IMR-90 (cell line): ENCODE measurements at regions not wholly inside any gene's neighbourhood (a gene's known extent, or its start where the extent isn't known, plus 50 kb on each side); places are given as distances from the start of the nearest gene placed in this dataset.

Source experiments
- ATAC-seq: fragments of 200-7000 bp; cut with Tn5 transposase; 2 replicates; pipeline ENCODE4 v1.9.1; 2020; ENCODE audit warnings: low read depth, mild to moderate bottlenecking, moderate library complexity
- BruUV-seq: library from RNA; stranded (reverse); fragments of 400-500 nt; replicated peaks from 2 replicates; lab custom pipeline; 2021; lab: Mats Ljungman, UMichigan
- CTCF ChIA-PET: fragments of 300-600 bp; formaldehyde crosslinking; extraction: SDS; loops from one replicate; lab custom pipeline; 2021; ENCODE audit warnings: antibody characterized with exemption; lab: Yijun Ruan, JAX
- POLR2A ChIA-PET: fragments of 300-600 bp; sonication (Branson Sonifier 250); formaldehyde crosslinking; loops from one replicate; lab custom pipeline; 2022; ENCODE audit warnings: antibody characterized with exemption; ENCODE audit not compliant: unreplicated experiment; lab: Charles Lee
- DNase-seq: peaks from one replicate; pipeline ENCODE4 v3.0.0; 2013
- H2AFZ ChIP-seq: replicated peaks from 2 replicates; pipeline ENCODE3; 2013; ENCODE audit warnings: low read length, mild to moderate bottlenecking; ENCODE audit not compliant: poor library complexity
- H2AK5ac ChIP-seq: 2 replicates; pipeline ENCODE4 v1.6.1; 2013; ENCODE audit warnings: low read depth, low read length, inconsistent platforms
- H2AK9ac ChIP-seq: replicated peaks from 2 replicates; pipeline ENCODE3; 2013; ENCODE audit warnings: mild to moderate bottlenecking, low read depth, low read length, moderate library complexity; ENCODE audit not compliant: poor library complexity
- H2BK120ac ChIP-seq: 2 replicates; pipeline ENCODE4 v1.6.1; 2013; ENCODE audit warnings: low read depth, low read length, inconsistent platforms
- H2BK15ac ChIP-seq: 3 replicates; pipeline ENCODE4 v1.6.1; 2013; ENCODE audit warnings: low read depth, low read length, inconsistent platforms
- H2BK20ac ChIP-seq: 2 replicates; pipeline ENCODE4 v1.6.1; 2013; ENCODE audit warnings: low read depth, mild to moderate bottlenecking, inconsistent platforms, low read length, moderate library complexity
- H2BK5ac ChIP-seq: 2 replicates; pipeline ENCODE4 v1.6.1; 2013; ENCODE audit warnings: mild to moderate bottlenecking, low read depth, low read length, inconsistent platforms; ENCODE audit not compliant: poor library complexity, severe bottlenecking
- H3K14ac ChIP-seq: replicated peaks from 2 replicates; pipeline ENCODE4 v1.6.1; 2013; ENCODE audit warnings: low read depth, low read length, inconsistent platforms
- H3K18ac ChIP-seq: 2 replicates; pipeline ENCODE4 v1.6.1; 2013; ENCODE audit warnings: low read depth, low read length, control low read depth
- H3K23ac ChIP-seq: 2 replicates; pipeline ENCODE4 v1.6.1; 2013; ENCODE audit warnings: low read depth, low read length, inconsistent platforms
- H3K27ac ChIP-seq: 2 replicates; pipeline ENCODE4 v1.5.1; 2013; ENCODE audit warnings: mild to moderate bottlenecking, control low read depth, low read length; ENCODE audit not compliant: insufficient read depth
- H3K27me3 ChIP-seq: 2 replicates; pipeline ENCODE4 v1.6.1; 2013; ENCODE audit warnings: low read length; ENCODE audit not compliant: control insufficient read depth, insufficient read depth
- H3K36me3 ChIP-seq: 2 replicates; pipeline ENCODE4 v1.6.1; 2013; ENCODE audit warnings: low read length, mixed read lengths; ENCODE audit not compliant: control insufficient read depth, insufficient read depth
- H3K4ac ChIP-seq: 2 replicates; pipeline ENCODE4 v1.6.1; 2013; ENCODE audit warnings: low read depth, low read length, inconsistent platforms
- H3K4me1 ChIP-seq: 2 replicates; pipeline ENCODE4 v1.6.1; 2013; ENCODE audit warnings: low read length, mixed read lengths; ENCODE audit not compliant: control insufficient read depth, insufficient read depth
- H3K4me2 ChIP-seq: 2 replicates; pipeline ENCODE4 v1.6.1; 2013; ENCODE audit warnings: low read depth, mild to moderate bottlenecking, control low read depth, low read length, moderate library complexity
- H3K4me3 ChIP-seq: 2 replicates; pipeline ENCODE4 v1.5.1; 2013; ENCODE audit warnings: low read depth, mild to moderate bottlenecking, control low read depth, low read length, moderate library complexity; ENCODE audit not compliant: insufficient read depth
- H3K56ac ChIP-seq: 2 replicates; pipeline ENCODE4 v1.6.1; 2013; ENCODE audit warnings: low read length, inconsistent platforms; ENCODE audit not compliant: insufficient read depth; ENCODE audit errors: extremely low read depth
- H3K79me1 ChIP-seq, 2 experiments: 2 replicates each; pipeline ENCODE4 v1.6.1; 2013; ENCODE audit warnings: low read length in 2 of 2, inconsistent platforms in 1 of 2, low read depth in 1 of 2
- H3K9ac ChIP-seq: 2 replicates; pipeline ENCODE4 v1.6.1; 2013; ENCODE audit warnings: low read depth, low read length, control low read depth
- H3K9me1 ChIP-seq: 2 replicates; pipeline ENCODE4 v1.6.1; 2013; ENCODE audit warnings: low read length, inconsistent platforms; ENCODE audit not compliant: insufficient read depth
- H3K9me3 ChIP-seq: 2 replicates; pipeline ENCODE4 v1.6.1; 2013; ENCODE audit warnings: low read length; ENCODE audit not compliant: control insufficient read depth, insufficient read depth
- H4K20me1 ChIP-seq: 2 replicates; pipeline ENCODE4 v1.6.1; 2013; ENCODE audit warnings: low read length, inconsistent platforms; ENCODE audit not compliant: insufficient read depth
- H4K5ac ChIP-seq: 2 replicates; pipeline ENCODE4 v1.6.1; 2013; ENCODE audit warnings: mild to moderate bottlenecking, low read depth, low read length, control low read depth
- H4K8ac ChIP-seq, 2 experiments: 2 replicates each; pipeline ENCODE4 v1.6.1; 2013; ENCODE audit warnings: low read depth in 2 of 2, low read length in 2 of 2, control low read depth in 1 of 2, inconsistent platforms in 1 of 2
- H4K91ac ChIP-seq: 2 replicates; pipeline ENCODE4 v1.6.1; 2013; ENCODE audit warnings: low read depth, low read length, inconsistent platforms; ENCODE audit not compliant: insufficient read depth
- BHLHE40 ChIP-seq: fragments of 150-350 bp; IDR thresholded peaks from 2 replicates; pipeline ENCODE4 v1.6.1; 2016; ENCODE audit warnings: mild to moderate bottlenecking, low read depth, low read length
- CHD1 ChIP-seq: IDR thresholded peaks from 2 replicates; pipeline ENCODE4 v1.6.1; 2012; ENCODE audit warnings: low read depth, low read length, improper control_type of control experiment
- ELK1 ChIP-seq: fragments of 150-350 bp; IDR thresholded peaks from 2 replicates; pipeline ENCODE4 v1.6.1; 2016; ENCODE audit warnings: low read depth, mild to moderate bottlenecking, low read length, moderate library complexity, borderline replicate concordance
- FOS ChIP-seq: fragments of 150-350 bp; IDR thresholded peaks from 2 replicates; pipeline ENCODE4 v1.6.1; 2016; ENCODE audit warnings: low read depth, low read length
- MAFK ChIP-seq: IDR thresholded peaks from 2 replicates; pipeline ENCODE4 v1.6.1; 2012; ENCODE audit warnings: low read depth, low read length, improper control_type of control experiment
- MXI1 ChIP-seq: IDR thresholded peaks from 2 replicates; pipeline ENCODE4 v1.6.1; 2012; ENCODE audit warnings: low read depth, mild to moderate bottlenecking, low read length, moderate library complexity, borderline replicate concordance
- POLR2A ChIP-seq: IDR thresholded peaks from 2 replicates; pipeline ENCODE4 v1.6.1; 2012; ENCODE audit warnings: mild to moderate bottlenecking, low read depth, low read length
- RAD21 ChIP-seq: IDR thresholded peaks from 2 replicates; pipeline ENCODE4 v1.6.1; 2012; ENCODE audit warnings: low read length, improper control_type of control experiment
- RCOR1 ChIP-seq: IDR thresholded peaks from 2 replicates; pipeline ENCODE4 v1.6.1; 2012; ENCODE audit warnings: mild to moderate bottlenecking, low read length, improper control_type of control experiment; ENCODE audit not compliant: insufficient replicate concordance
- SMC3 ChIP-seq: fragments of 150-350 bp; IDR thresholded peaks from 2 replicates; pipeline ENCODE4 v1.6.1; 2016; ENCODE audit warnings: low read depth, mild to moderate bottlenecking, antibody characterized with exemption, low read length, moderate library complexity
- WGBS, 2 experiments: methylation state at CpG; one replicate each; pipeline versions ENCODE4 v1.1.5 to v1.1.7; 2013; ENCODE audit warnings: missing lambda C conversion rate in 2 of 2; ENCODE audit not compliant: insufficient read length in 1 of 2; ENCODE audit errors: extremely low coverage in 2 of 2; 5-methylcytosine and 5-hydroxymethylcytosine counted together
- dilution Hi-C: fragments of 300-500 bp; cut with HindIII; formaldehyde crosslinking; loops from one replicate; pipeline ENCODE4 v1.14.3; 2018; ENCODE audit warnings: low sequenced_read_pairs; ENCODE audit not compliant: unreplicated experiment
- in situ Hi-C: fragments of 300-500 bp; cut with MboI; formaldehyde crosslinking; loops from 3 replicates; pipeline ENCODE4 v1.14.3; 2019; ENCODE audit warnings: low sequenced_read_pairs, inconsistent platforms, mixed read lengths
- intact Hi-C: fragments of 100-400 bp; cut with micrococcal nuclease; formaldehyde crosslinking; loops from 2 replicates; pipeline ENCODE4 v1.10.0; 2022
- TF ChIP-seq, protein P1 (sequence below): conservative IDR thresholded peaks from 2 replicates; pipeline ENCODE4 v1.5.1; 2012; ENCODE audit warnings: mild to moderate bottlenecking, low read depth, low read length, improper control_type of control experiment

- Histone ChIP-seq H3K9me1 (no peaks in the 10 kb centered on the region), H2BK120ac (no peak overlapping the region), H3K56ac (no peak overlapping the region), H4K91ac (no peak overlapping the region), H3K4me1 (no peaks in the 10 kb centered on the region), H2BK20ac (no peak overlapping the region), H2BK15ac (no peak overlapping the region), H4K8ac (no peak overlapping the region), H3K4me2 (no peak overlapping the region), H3K36me3 (no peaks in the 10 kb centered on the region), H4K20me1 (no peaks in the 10 kb centered on the region), H2AFZ (no peak overlapping the region), H3K9me3 (peaks cover 7% of the 10 kb centered on the region; the same call in 1 of the 2 replicates), H4K5ac (no peak overlapping the region), H3K79me1 (no peaks in the 10 kb centered on the region), H2AK9ac (no peak overlapping the region), H3K27me3 (no peaks in the 10 kb centered on the region), H3K9ac (no peak overlapping the region), H3K23ac (no peak overlapping the region), H3K27ac (no peak overlapping the region), H3K4ac (no peak overlapping the region), H3K4me3 (no peak overlapping the region), H2AK5ac (no peak overlapping the region), H3K14ac (no peak overlapping the region), H2BK5ac (no peak overlapping the region), H3K18ac (no peak overlapping the region)
- CTCF ChIA-PET = no interaction called here
- intact Hi-C loops (no loop called here), in situ Hi-C loops (no loop called here), dilution Hi-C loops (no loop called here)
- BruUV-seq = no TSS peak
- 80% methylated on average over 2 of the region's 8 CpGs; no CpG with 5 or more reads in 1 of the 2 experiments for WGBS, 2 experiments
- POLR2A ChIA-PET = no interaction called here
- ATAC-seq (no peak), DNase-seq (no peak)
- TF ChIP-seq RAD21 (no peak), CHD1 (no peak), FOS (no peak), MAFK (no peak), POLR2A (no peak), ELK1 (no peak), BHLHE40 (no peak), MXI1 (no peak), SMC3 (no peak), RCOR1 (no peak)
- TF ChIP-seq, protein P1, sequence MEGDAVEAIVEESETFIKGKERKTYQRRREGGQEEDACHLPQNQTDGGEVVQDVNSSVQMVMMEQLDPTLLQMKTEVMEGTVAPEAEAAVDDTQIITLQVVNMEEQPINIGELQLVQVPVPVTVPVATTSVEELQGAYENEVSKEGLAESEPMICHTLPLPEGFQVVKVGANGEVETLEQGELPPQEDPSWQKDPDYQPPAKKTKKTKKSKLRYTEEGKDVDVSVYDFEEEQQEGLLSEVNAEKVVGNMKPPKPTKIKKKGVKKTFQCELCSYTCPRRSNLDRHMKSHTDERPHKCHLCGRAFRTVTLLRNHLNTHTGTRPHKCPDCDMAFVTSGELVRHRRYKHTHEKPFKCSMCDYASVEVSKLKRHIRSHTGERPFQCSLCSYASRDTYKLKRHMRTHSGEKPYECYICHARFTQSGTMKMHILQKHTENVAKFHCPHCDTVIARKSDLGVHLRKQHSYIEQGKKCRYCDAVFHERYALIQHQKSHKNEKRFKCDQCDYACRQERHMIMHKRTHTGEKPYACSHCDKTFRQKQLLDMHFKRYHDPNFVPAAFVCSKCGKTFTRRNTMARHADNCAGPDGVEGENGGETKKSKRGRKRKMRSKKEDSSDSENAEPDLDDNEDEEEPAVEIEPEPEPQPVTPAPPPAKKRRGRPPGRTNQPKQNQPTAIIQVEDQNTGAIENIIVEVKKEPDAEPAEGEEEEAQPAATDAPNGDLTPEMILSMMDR = no peak
Measured at GRCh38 chr6:114998492-114998891, 655.7 kb upstream of the HS3ST5 start.
